GM12892 (cell line): ENCODE measurements at regions not wholly inside any gene's neighbourhood (a gene's known extent, or its start where the extent isn't known, plus 50 kb on each side); places are given as distances from the start of the nearest gene placed in this dataset.

Source experiments
- POLR2A ChIP-seq: IDR thresholded peaks from 2 replicates; pipeline ENCODE4 v1.6.1; 2011; ENCODE audit warnings: low read depth, low read length, control low read depth
- POLR2AphosphoS5 ChIP-seq: IDR thresholded peaks from 2 replicates; pipeline ENCODE4 v1.6.1; 2011; ENCODE audit warnings: low read depth, low read length, control low read depth
- TAF1 ChIP-seq: IDR thresholded peaks from 2 replicates; pipeline ENCODE4 v1.6.1; 2011; ENCODE audit warnings: low read depth, mild to moderate bottlenecking, control low read depth, low read length, borderline replicate concordance

- TF ChIP-seq POLR2A (no peak), TAF1 (no peak), POLR2AphosphoS5 (no peak)
Observed at GRCh38 chr12:87107270-87107669, 851.1 kb upstream of the MGAT4C start.
